ENCODE measurements at regions not wholly inside any gene's neighbourhood (a gene's known extent, or its start where the extent isn't known, plus 50 kb on each side); places are given as distances from the start of the nearest gene placed in this dataset.

DNA sequence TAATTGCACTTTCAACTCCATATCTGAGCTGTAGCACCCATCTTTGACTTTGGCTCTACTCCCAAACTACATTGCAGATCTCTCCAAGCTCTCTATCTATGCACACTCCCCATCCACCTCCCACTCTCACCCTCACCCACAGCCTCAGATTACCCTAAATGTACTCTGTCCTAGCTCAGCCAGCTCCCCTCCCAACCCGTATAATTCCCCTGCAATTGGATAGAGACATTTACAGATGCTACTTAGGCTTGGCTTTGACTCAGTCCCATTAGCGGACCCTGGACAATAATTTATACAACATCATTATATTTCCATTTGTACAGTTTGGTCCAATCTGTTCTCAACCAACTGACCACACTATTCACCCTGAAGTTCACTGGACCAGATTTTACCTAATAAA, 338.9 kb upstream of the ANO3 start:
- TF ChIP-seq POLR2A (IDR thresholded peaks at IDR 0.05) (no peak), POLR2AphosphoS5 (IDR thresholded peaks at IDR 0.05; ENCODE audit: insufficient read depth in 1 of 2, low read depth in 1 of 2) (no peak)
- TF ChIP-seq, protein P1, sequence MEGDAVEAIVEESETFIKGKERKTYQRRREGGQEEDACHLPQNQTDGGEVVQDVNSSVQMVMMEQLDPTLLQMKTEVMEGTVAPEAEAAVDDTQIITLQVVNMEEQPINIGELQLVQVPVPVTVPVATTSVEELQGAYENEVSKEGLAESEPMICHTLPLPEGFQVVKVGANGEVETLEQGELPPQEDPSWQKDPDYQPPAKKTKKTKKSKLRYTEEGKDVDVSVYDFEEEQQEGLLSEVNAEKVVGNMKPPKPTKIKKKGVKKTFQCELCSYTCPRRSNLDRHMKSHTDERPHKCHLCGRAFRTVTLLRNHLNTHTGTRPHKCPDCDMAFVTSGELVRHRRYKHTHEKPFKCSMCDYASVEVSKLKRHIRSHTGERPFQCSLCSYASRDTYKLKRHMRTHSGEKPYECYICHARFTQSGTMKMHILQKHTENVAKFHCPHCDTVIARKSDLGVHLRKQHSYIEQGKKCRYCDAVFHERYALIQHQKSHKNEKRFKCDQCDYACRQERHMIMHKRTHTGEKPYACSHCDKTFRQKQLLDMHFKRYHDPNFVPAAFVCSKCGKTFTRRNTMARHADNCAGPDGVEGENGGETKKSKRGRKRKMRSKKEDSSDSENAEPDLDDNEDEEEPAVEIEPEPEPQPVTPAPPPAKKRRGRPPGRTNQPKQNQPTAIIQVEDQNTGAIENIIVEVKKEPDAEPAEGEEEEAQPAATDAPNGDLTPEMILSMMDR (IDR thresholded peaks at IDR 0.05) = no peak

Measured in vagina (tissue), 2 donors.